Smooth muscle cell (in vitro differentiated cells): ENCODE measurements at regions not wholly inside any gene's neighbourhood (a gene's known extent, or its start where the extent isn't known, plus 50 kb on each side); places are given as distances from the start of the nearest gene placed in this dataset.

Experiments
- DNase-seq: peaks from one replicate; lab custom pipeline; 2025; ENCODE audit not compliant: unreplicated experiment; lab: John Stamatoyannopoulos, UW
- H2AFZ ChIP-seq: fragments of 200-600 bp; sonication (generic); 2 replicates; pipeline ENCODE4 v1.6.0; 2016; ENCODE audit warnings: antibody characterized with exemption, low read depth, mild to moderate bottlenecking
- H3F3A ChIP-seq: fragments of 200-600 bp; sonication (generic); 2 replicates; pipeline ENCODE4 v1.6.0; 2017; ENCODE audit warnings: antibody characterized with exemption, low read depth
- H3K27ac ChIP-seq: fragments of 200-600 bp; sonication (generic); 2 replicates; pipeline ENCODE4 v1.5.1; 2016; ENCODE audit warnings: low read depth, mild to moderate bottlenecking
- H3K27me3 ChIP-seq: fragments of 200-600 bp; sonication (generic); 2 replicates; pipeline ENCODE4 v1.6.1; 2016; ENCODE audit warnings: low read depth, mild to moderate bottlenecking
- H3K36me3 ChIP-seq: fragments of 200-600 bp; sonication (generic); 2 replicates; pipeline ENCODE4 v1.5.1; 2016; ENCODE audit warnings: low read depth
- H3K4me1 ChIP-seq: fragments of 200-600 bp; sonication (generic); 2 replicates; pipeline ENCODE4 v1.5.1; 2016; ENCODE audit warnings: low read depth
- H3K4me2 ChIP-seq: fragments of 200-600 bp; sonication (generic); 2 replicates; pipeline ENCODE4 v1.6.0; 2016; ENCODE audit warnings: mild to moderate bottlenecking
- H3K4me3 ChIP-seq: fragments of 200-600 bp; sonication (generic); 2 replicates; pipeline ENCODE4 v1.5.1; 2016; ENCODE audit warnings: mild to moderate bottlenecking
- H3K79me2 ChIP-seq: fragments of 200-600 bp; sonication (generic); 2 replicates; pipeline ENCODE4 v1.6.0; 2016; ENCODE audit warnings: low read depth, mild to moderate bottlenecking
- H3K9ac ChIP-seq: fragments of 200-600 bp; sonication (generic); 2 replicates; pipeline ENCODE4 v1.6.0; 2016; ENCODE audit warnings: low read depth
- H3K9me3 ChIP-seq: fragments of 200-600 bp; sonication (generic); replicated peaks from 2 replicates; pipeline ENCODE4 v1.5.1; 2016; ENCODE audit warnings: low read depth
- H4K20me1 ChIP-seq: fragments of 200-600 bp; sonication (generic); 2 replicates; pipeline ENCODE4 v1.6.0; 2016; ENCODE audit warnings: low read depth
- CTCF ChIP-seq: fragments of 200-600 bp; sonication (generic); IDR thresholded peaks from 2 replicates; pipeline ENCODE4 v1.5.1; 2017; ENCODE audit warnings: borderline replicate concordance, mild to moderate bottlenecking, antibody characterized with exemption; ENCODE audit not compliant: insufficient read depth, poor library complexity, severe bottlenecking
- WGBS: methylation state at CpG from one replicate; pipeline ENCODE4 v1.1.7; 2016; ENCODE audit warnings: low lambda C conversion rate; 5-methylcytosine and 5-hydroxymethylcytosine counted together

GRCh38 chr18:44423814-44424644 lies 256.7 kb upstream of the SETBP1 start:
- no peaks in the 10 kb centered on the region for H3K4me1 ChIP-seq
- H3K79me2 ChIP-seq, result no peaks in the 10 kb centered on the region
- H2AFZ ChIP-seq, result no peak overlapping the region
- H3K36me3 ChIP-seq, result no peaks in the 10 kb centered on the region
- H3K27me3 ChIP-seq, result no peaks in the 10 kb centered on the region
- 87% methylated on average over 7 of the region's 7 CpGs for WGBS
- no peak for DNase-seq
- H3K27ac ChIP-seq, result no peak overlapping the region
- no peaks in the 10 kb centered on the region for H3K9me3 ChIP-seq
- TF ChIP-seq CTCF, result no peak
- H4K20me1 ChIP-seq, result no peaks in the 10 kb centered on the region
- H3K4me2 ChIP-seq, result no peak overlapping the region
- no peaks in the 10 kb centered on the region for H3F3A ChIP-seq
- no peak overlapping the region for H3K4me3 ChIP-seq
- H3K9ac ChIP-seq, result no peak overlapping the region

GRCh38 chr18:44424645-44425035 lies 256.0 kb upstream of the SETBP1 start:
- Histone ChIP-seq H3K36me3 (no peaks in the 10 kb centered on the region), H3K27ac (no peak overlapping the region), H3K79me2 (no peaks in the 10 kb centered on the region), H3K9ac (no peak overlapping the region), H2AFZ (no peak overlapping the region), H3K4me3 (no peak overlapping the region), H3K9me3 (no peaks in the 10 kb centered on the region), H3K27me3 (no peaks in the 10 kb centered on the region), H4K20me1 (no peaks in the 10 kb centered on the region), H3K4me1 (no peaks in the 10 kb centered on the region), H3F3A (no peaks in the 10 kb centered on the region), H3K4me2 (no peak overlapping the region)
- no peak for DNase-seq
- WGBS, result 89% methylated on average over 2 of the region's 2 CpGs
- TF ChIP-seq CTCF, result no peak

GRCh38 chr18:44425161-44425560 lies 255.5 kb upstream of the SETBP1 start:
- no peaks in the 10 kb centered on the region for H4K20me1 ChIP-seq
- TF ChIP-seq CTCF, result no peak
- DNase-seq, result no peak
- no peaks in the 10 kb centered on the region for H3K79me2 ChIP-seq
- no peaks in the 10 kb centered on the region for H3K36me3 ChIP-seq
- no peaks in the 10 kb centered on the region for H3K27me3 ChIP-seq
- H3K4me2 ChIP-seq, result no peak overlapping the region
- H3K4me1 ChIP-seq, result no peaks in the 10 kb centered on the region
- no peak overlapping the region for H2AFZ ChIP-seq
- H3K9ac ChIP-seq, result no peak overlapping the region
- no peak overlapping the region for H3K27ac ChIP-seq
- no peaks in the 10 kb centered on the region for H3F3A ChIP-seq
- no peaks in the 10 kb centered on the region for H3K9me3 ChIP-seq
- H3K4me3 ChIP-seq, result no peak overlapping the region
- WGBS, result 76% methylated on average over 2 of the region's 2 CpGs

- no peak overlapping the region for H3K4me2 ChIP-seq
Observed at GRCh38 chr18:44437603-44438002, 243.1 kb upstream of the SETBP1 start.

More at GRCh38 chr18:44437603-44438002, 243.1 kb upstream of the SETBP1 start:
- H3K9me3 ChIP-seq, result no peaks in the 10 kb centered on the region
- no peak overlapping the region for H2AFZ ChIP-seq
- H3K79me2 ChIP-seq, result no peaks in the 10 kb centered on the region
- no peak overlapping the region for H3K27ac ChIP-seq
- TF ChIP-seq CTCF, result no peak
- 78% methylated on average over 2 of the region's 2 CpGs for WGBS
- H3K4me1 ChIP-seq, result no peaks in the 10 kb centered on the region
- no peak overlapping the region for H3K9ac ChIP-seq
- DNase-seq, result no peak
- no peaks in the 10 kb centered on the region for H3K27me3 ChIP-seq
- H4K20me1 ChIP-seq, result no peaks in the 10 kb centered on the region
- no peak overlapping the region for H3K4me3 ChIP-seq
- no peaks in the 10 kb centered on the region for H3F3A ChIP-seq
- no peaks in the 10 kb centered on the region for H3K36me3 ChIP-seq
